ENCODE measurements at regions not wholly inside any gene's neighbourhood (a gene's known extent, or its start where the extent isn't known, plus 50 kb on each side); places are given as distances from the start of the nearest gene placed in this dataset.

GRCh38 chr3:148433665-148434064, 264.0 kb upstream of the AGTR1 start:
- Histone ChIP-seq H3K4me1 (ENCODE audit: control insufficient read depth, insufficient read depth, low read length) (no peaks in the 10 kb centered on the region), H3K4ac (ENCODE audit: low read depth, low read length) (no peak overlapping the region), H3K4me3 (ENCODE audit: insufficient read depth, low read depth, low read length) (no peak overlapping the region), H3K14ac (replicated peaks; ENCODE audit: low read depth, low read length) (no peak overlapping the region), H4K20me1 (ENCODE audit: insufficient read depth, low read length) (no peaks in the 10 kb centered on the region), H3K27me3 (ENCODE audit: control insufficient read depth, insufficient read depth, low read length) (no peaks in the 10 kb centered on the region), H4K8ac (ENCODE audit: low read depth in 2 of 2, low read length in 2 of 2) (no peak overlapping the region), H4K91ac (ENCODE audit: insufficient read depth, low read depth, low read length) (no peak overlapping the region), H3K23ac (ENCODE audit: low read depth, low read length) (no peak overlapping the region), H3K36me3 (ENCODE audit: control insufficient read depth, insufficient read depth, low read length) (no peaks in the 10 kb centered on the region), H2BK5ac (ENCODE audit: low read depth, low read length, poor library complexity, severe bottlenecking) (no peak overlapping the region), H2AK5ac (ENCODE audit: low read depth, low read length) (no peak overlapping the region), H2BK15ac (ENCODE audit: low read depth, low read length) (no peak overlapping the region), H3K18ac (ENCODE audit: low read depth, low read length) (no peak overlapping the region), H2AFZ (replicated peaks; ENCODE audit: low read length, poor library complexity) (no peak overlapping the region), H3K56ac (ENCODE audit: extremely low read depth, insufficient read depth, low read length) (no peak overlapping the region), H3K27ac (ENCODE audit: insufficient read depth, low read length) (no peak overlapping the region), H3K9ac (ENCODE audit: low read depth, low read length) (no peak overlapping the region), H2AK9ac (replicated peaks; ENCODE audit: low read depth, low read length, poor library complexity) (no peak overlapping the region), H2BK20ac (ENCODE audit: low read depth, low read length) (no peak overlapping the region), H3K9me3 (ENCODE audit: control insufficient read depth, insufficient read depth, low read length) (no peaks in the 10 kb centered on the region), H4K5ac (ENCODE audit: low read depth, low read length) (no peak overlapping the region), H2BK120ac (ENCODE audit: low read depth, low read length) (no peak overlapping the region), H3K79me1 (ENCODE audit: low read depth in 1 of 2, low read length in 2 of 2) (no peaks in the 10 kb centered on the region), H3K9me1 (ENCODE audit: insufficient read depth, low read length) (no peaks in the 10 kb centered on the region), H3K4me2 (ENCODE audit: low read depth, low read length) (no peak overlapping the region)
- WGBS, 2 experiments (ENCODE audit: extremely low coverage in 2 of 2, insufficient read length in 1 of 2) = no CpG with 5 or more reads among the region's 2 CpGs
- DNase-seq (no peak), ATAC-seq (ENCODE audit: low read depth) (no peak)
- in situ Hi-C loops (cut with MboI; ENCODE audit: low sequenced_read_pairs) (no loop called here), intact Hi-C loops (cut with micrococcal nuclease) (no loop called here), dilution Hi-C loops (cut with HindIII; ENCODE audit: low sequenced_read_pairs, unreplicated experiment) (no loop called here)
- POLR2A ChIA-PET (ENCODE audit: unreplicated experiment) = no interaction called here
- TF ChIP-seq MXI1 (IDR thresholded peaks at IDR 0.05; ENCODE audit: borderline replicate concordance, low read depth, low read length) (no peak), FOS (IDR thresholded peaks at IDR 0.05; ENCODE audit: low read depth, low read length) (no peak), MAFK (IDR thresholded peaks at IDR 0.05; ENCODE audit: low read depth, low read length) (no peak), POLR2A (IDR thresholded peaks at IDR 0.05; ENCODE audit: low read depth, low read length) (no peak), MAZ (IDR thresholded peaks at IDR 0.05; ENCODE audit: borderline replicate concordance, low read depth, low read length) (no peak), ELK1 (IDR thresholded peaks at IDR 0.05; ENCODE audit: borderline replicate concordance, low read depth, low read length) (no peak), CHD1 (IDR thresholded peaks at IDR 0.05; ENCODE audit: low read depth, low read length) (no peak), RFX5 (IDR thresholded peaks at IDR 0.05; ENCODE audit: low read depth, low read length) (no peak), BHLHE40 (IDR thresholded peaks at IDR 0.05; ENCODE audit: low read depth, low read length) (no peak), CTCF (conservative IDR thresholded peaks at IDR 0.05; ENCODE audit: low read depth, low read length) (no peak), NFE2L2 (IDR thresholded peaks at IDR 0.05; ENCODE audit: low read depth, low read length) (no peak), CEBPB (IDR thresholded peaks at IDR 0.05; ENCODE audit: low read depth, low read length) (no peak), RCOR1 (IDR thresholded peaks at IDR 0.05; ENCODE audit: insufficient replicate concordance, low read length) (no peak), SMC3 (IDR thresholded peaks at IDR 0.05; ENCODE audit: low read depth, low read length) (no peak), RAD21 (IDR thresholded peaks at IDR 0.05; ENCODE audit: low read length) (no peak), USF2 (IDR thresholded peaks at IDR 0.05; ENCODE audit: low read depth, low read length) (no peak)
- no TSS peak for BruUV-seq (replicated peaks)
- CTCF ChIA-PET = no interaction called here

Data from IMR-90 (cell line).